HEK293 (cell line): ENCODE measurements at regions not wholly inside any gene's neighbourhood (a gene's known extent, or its start where the extent isn't known, plus 50 kb on each side); places are given as distances from the start of the nearest gene placed in this dataset.

Source experiments
- CTCF ChIA-PET: fragments of 350-600 bp; formaldehyde crosslinking; extraction: SDS; loops from one replicate; lab custom pipeline; 2021; ENCODE audit warnings: antibody characterized with exemption; lab: Yijun Ruan, JAX
- POLR2A ChIA-PET: fragments of 300-600 bp; formaldehyde crosslinking; extraction: SDS; loops from one replicate; lab custom pipeline; 2020; ENCODE audit warnings: antibody characterized with exemption, inconsistent platforms; lab: Yijun Ruan, JAX
- H3K27ac ChIP-seq: fragments of 200-500 bp; sonication (Bioruptor generic); 2 replicates; pipeline ENCODE4 v1.5.1; 2014; ENCODE audit warnings: low read depth, low read length, control low read depth, inconsistent platforms; ENCODE audit errors: extremely low read depth
- H3K36me3 ChIP-seq, 2 experiments: fragments of 200-500 bp in 1 of 2; sonication (Bioruptor generic) in 1 of 2; 1 replicate in 1 of 2; 2 replicates in 1 of 2; pipeline ENCODE4 v1.5.1; 2014 to 2017; ENCODE audit warnings: inconsistent platforms in 2 of 2, low read length in 2 of 2; ENCODE audit not compliant: control insufficient read depth in 2 of 2, insufficient read depth in 1 of 2
- H3K4me1 ChIP-seq: fragments of 200-500 bp; sonication (Bioruptor generic); 2 replicates; pipeline ENCODE4 v1.5.1; 2014; ENCODE audit warnings: mild to moderate bottlenecking, low read length, inconsistent platforms; ENCODE audit not compliant: control insufficient read depth, insufficient read depth
- H3K4me3 ChIP-seq: 2 replicates; pipeline ENCODE4 v1.5.1; 2011; ENCODE audit warnings: low read depth, mild to moderate bottlenecking, control low read depth, low read length, moderate library complexity
- H3K9me3 ChIP-seq: fragments of 200-500 bp; sonication (Bioruptor generic); 2 replicates; pipeline ENCODE4 v1.5.1; 2014; ENCODE audit warnings: low read depth, low read length, inconsistent platforms; ENCODE audit not compliant: control insufficient read depth, insufficient read depth
- IKZF3 ChIP-seq: fragments of 450-650 bp; IDR thresholded peaks from 2 replicates; pipeline ENCODE4 v1.5.0; 2018; ENCODE audit warnings: missing biosample characterization, mild to moderate bottlenecking, missing genetic modification characterization, moderate library complexity
- SALL2 ChIP-seq: fragments of 450-650 bp; formaldehyde crosslinking; IDR thresholded peaks from 2 replicates; pipeline ENCODE4 v1.5.0; 2017; ENCODE audit warnings: missing biosample characterization, mild to moderate bottlenecking, missing genetic modification characterization, borderline replicate concordance
- SP7 ChIP-seq: fragments of 450-650 bp; formaldehyde crosslinking; IDR thresholded peaks from 2 replicates; pipeline ENCODE4 v1.5.1; 2016; ENCODE audit warnings: missing biosample characterization, missing genetic modification characterization
- ZNF140 ChIP-seq: fragments of 450-650 bp; formaldehyde crosslinking; IDR thresholded peaks from 2 replicates; pipeline ENCODE4 v1.5.1; 2016; ENCODE audit warnings: missing biosample characterization, missing genetic modification characterization
- ZNF2 ChIP-seq: fragments of 450-650 bp; formaldehyde crosslinking; IDR thresholded peaks from 2 replicates; pipeline ENCODE4 v1.5.1; 2016; ENCODE audit warnings: missing biosample characterization, missing genetic modification characterization
- ZNF37A ChIP-seq: fragments of 450-650 bp; IDR thresholded peaks from 2 replicates; pipeline ENCODE4 v1.5.1; 2018; ENCODE audit warnings: missing biosample characterization, missing genetic modification characterization
- ZNF549 ChIP-seq: fragments of 450-650 bp; IDR thresholded peaks from 2 replicates; pipeline ENCODE4 v1.5.1; 2018; ENCODE audit warnings: missing biosample characterization, missing genetic modification characterization, mild to moderate bottlenecking, inconsistent platforms, moderate library complexity
- ZNF610 ChIP-seq: fragments of 450-650 bp; formaldehyde crosslinking; IDR thresholded peaks from 2 replicates; pipeline ENCODE4 v1.5.1; 2016; ENCODE audit warnings: missing biosample characterization, missing genetic modification characterization, borderline replicate concordance
- ZNF621 ChIP-seq: fragments of 450-650 bp; formaldehyde crosslinking; IDR thresholded peaks from 2 replicates; pipeline ENCODE4 v1.5.1; 2017; ENCODE audit warnings: missing biosample characterization, missing genetic modification characterization
- ZNF747 ChIP-seq: fragments of 450-650 bp; formaldehyde crosslinking; IDR thresholded peaks from 2 replicates; pipeline ENCODE4 v1.5.1; 2016; ENCODE audit warnings: missing biosample characterization, missing genetic modification characterization
- ZNF777 ChIP-seq: fragments of 450-650 bp; formaldehyde crosslinking; IDR thresholded peaks from 2 replicates; pipeline ENCODE4 v1.5.1; 2017; ENCODE audit warnings: missing biosample characterization, missing genetic modification characterization, borderline replicate concordance
- ZNF791 ChIP-seq: fragments of 450-650 bp; formaldehyde crosslinking; IDR thresholded peaks from 2 replicates; pipeline ENCODE4 v1.5.1; 2016; ENCODE audit warnings: missing biosample characterization, missing genetic modification characterization
- ZXDB ChIP-seq: fragments of 450-650 bp; formaldehyde crosslinking; IDR thresholded peaks from 2 replicates; pipeline ENCODE4 v1.5.1; 2016; ENCODE audit warnings: missing biosample characterization, missing genetic modification characterization
- TF ChIP-seq, protein P1 (sequence below): fragments of 450-650 bp; formaldehyde crosslinking; IDR thresholded peaks from 2 replicates; pipeline ENCODE4 v1.5.1; 2016; ENCODE audit warnings: missing biosample characterization, missing genetic modification characterization
- TF ChIP-seq, protein P2 (sequence below): fragments of 450-650 bp; formaldehyde crosslinking; IDR thresholded peaks from 2 replicates; pipeline ENCODE4 v1.5.1; 2016; ENCODE audit warnings: missing biosample characterization, missing genetic modification characterization, low read depth
- TF ChIP-seq, protein P3 (sequence below): fragments of 450-650 bp; formaldehyde crosslinking; IDR thresholded peaks from 2 replicates; pipeline ENCODE4 v1.5.1; 2016; ENCODE audit warnings: missing biosample characterization, missing genetic modification characterization
- TF ChIP-seq, protein P4 (sequence below): fragments of 450-650 bp; formaldehyde crosslinking; IDR thresholded peaks from 2 replicates; pipeline ENCODE4 v1.5.1; 2016; ENCODE audit warnings: missing biosample characterization, missing genetic modification characterization
- TF ChIP-seq, protein P5 (sequence below): fragments of 450-650 bp; formaldehyde crosslinking; IDR thresholded peaks from 2 replicates; pipeline ENCODE4 v1.5.1; 2017; ENCODE audit warnings: missing biosample characterization, missing genetic modification characterization

DNA sequence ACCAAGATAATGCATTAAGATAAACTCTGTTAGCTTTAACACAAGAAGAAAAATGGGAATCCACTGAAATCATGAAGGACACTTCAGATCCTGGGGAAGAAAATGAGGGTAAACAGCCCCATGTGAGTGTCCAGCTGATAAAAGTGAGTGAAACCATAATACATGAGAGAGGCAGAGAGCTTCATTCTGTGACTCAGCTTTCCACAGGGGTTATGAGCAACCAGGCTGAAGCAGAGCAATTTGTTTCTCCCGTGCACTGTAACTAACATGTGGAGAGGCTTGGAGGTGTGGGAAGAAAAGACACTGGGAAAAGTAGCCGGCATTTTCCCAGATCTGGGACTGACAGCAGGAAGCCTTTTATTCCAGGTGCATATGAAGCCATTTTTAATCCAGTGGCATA is 971.7 kb downstream of the ANKRD7 start (continued):
- no peak for TF ChIP-seq ZNF777 (tag by site-specific recombination)
- TF ChIP-seq, protein P1, sequence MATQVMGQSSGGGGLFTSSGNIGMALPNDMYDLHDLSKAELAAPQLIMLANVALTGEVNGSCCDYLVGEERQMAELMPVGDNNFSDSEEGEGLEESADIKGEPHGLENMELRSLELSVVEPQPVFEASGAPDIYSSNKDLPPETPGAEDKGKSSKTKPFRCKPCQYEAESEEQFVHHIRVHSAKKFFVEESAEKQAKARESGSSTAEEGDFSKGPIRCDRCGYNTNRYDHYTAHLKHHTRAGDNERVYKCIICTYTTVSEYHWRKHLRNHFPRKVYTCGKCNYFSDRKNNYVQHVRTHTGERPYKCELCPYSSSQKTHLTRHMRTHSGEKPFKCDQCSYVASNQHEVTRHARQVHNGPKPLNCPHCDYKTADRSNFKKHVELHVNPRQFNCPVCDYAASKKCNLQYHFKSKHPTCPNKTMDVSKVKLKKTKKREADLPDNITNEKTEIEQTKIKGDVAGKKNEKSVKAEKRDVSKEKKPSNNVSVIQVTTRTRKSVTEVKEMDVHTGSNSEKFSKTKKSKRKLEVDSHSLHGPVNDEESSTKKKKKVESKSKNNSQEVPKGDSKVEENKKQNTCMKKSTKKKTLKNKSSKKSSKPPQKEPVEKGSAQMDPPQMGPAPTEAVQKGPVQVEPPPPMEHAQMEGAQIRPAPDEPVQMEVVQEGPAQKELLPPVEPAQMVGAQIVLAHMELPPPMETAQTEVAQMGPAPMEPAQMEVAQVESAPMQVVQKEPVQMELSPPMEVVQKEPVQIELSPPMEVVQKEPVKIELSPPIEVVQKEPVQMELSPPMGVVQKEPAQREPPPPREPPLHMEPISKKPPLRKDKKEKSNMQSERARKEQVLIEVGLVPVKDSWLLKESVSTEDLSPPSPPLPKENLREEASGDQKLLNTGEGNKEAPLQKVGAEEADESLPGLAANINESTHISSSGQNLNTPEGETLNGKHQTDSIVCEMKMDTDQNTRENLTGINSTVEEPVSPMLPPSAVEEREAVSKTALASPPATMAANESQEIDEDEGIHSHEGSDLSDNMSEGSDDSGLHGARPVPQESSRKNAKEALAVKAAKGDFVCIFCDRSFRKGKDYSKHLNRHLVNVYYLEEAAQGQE (tag by site-specific recombination): no peak
- TF ChIP-seq, protein P2, sequence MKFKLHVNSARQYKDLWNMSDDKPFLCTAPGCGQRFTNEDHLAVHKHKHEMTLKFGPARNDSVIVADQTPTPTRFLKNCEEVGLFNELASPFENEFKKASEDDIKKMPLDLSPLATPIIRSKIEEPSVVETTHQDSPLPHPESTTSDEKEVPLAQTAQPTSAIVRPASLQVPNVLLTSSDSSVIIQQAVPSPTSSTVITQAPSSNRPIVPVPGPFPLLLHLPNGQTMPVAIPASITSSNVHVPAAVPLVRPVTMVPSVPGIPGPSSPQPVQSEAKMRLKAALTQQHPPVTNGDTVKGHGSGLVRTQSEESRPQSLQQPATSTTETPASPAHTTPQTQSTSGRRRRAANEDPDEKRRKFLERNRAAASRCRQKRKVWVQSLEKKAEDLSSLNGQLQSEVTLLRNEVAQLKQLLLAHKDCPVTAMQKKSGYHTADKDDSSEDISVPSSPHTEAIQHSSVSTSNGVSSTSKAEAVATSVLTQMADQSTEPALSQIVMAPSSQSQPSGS: no peak
- TF ChIP-seq, protein P3, sequence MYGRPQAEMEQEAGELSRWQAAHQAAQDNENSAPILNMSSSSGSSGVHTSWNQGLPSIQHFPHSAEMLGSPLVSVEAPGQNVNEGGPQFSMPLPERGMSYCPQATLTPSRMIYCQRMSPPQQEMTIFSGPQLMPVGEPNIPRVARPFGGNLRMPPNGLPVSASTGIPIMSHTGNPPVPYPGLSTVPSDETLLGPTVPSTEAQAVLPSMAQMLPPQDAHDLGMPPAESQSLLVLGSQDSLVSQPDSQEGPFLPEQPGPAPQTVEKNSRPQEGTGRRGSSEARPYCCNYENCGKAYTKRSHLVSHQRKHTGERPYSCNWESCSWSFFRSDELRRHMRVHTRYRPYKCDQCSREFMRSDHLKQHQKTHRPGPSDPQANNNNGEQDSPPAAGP (tag by site-specific recombination): no peak

DNA sequence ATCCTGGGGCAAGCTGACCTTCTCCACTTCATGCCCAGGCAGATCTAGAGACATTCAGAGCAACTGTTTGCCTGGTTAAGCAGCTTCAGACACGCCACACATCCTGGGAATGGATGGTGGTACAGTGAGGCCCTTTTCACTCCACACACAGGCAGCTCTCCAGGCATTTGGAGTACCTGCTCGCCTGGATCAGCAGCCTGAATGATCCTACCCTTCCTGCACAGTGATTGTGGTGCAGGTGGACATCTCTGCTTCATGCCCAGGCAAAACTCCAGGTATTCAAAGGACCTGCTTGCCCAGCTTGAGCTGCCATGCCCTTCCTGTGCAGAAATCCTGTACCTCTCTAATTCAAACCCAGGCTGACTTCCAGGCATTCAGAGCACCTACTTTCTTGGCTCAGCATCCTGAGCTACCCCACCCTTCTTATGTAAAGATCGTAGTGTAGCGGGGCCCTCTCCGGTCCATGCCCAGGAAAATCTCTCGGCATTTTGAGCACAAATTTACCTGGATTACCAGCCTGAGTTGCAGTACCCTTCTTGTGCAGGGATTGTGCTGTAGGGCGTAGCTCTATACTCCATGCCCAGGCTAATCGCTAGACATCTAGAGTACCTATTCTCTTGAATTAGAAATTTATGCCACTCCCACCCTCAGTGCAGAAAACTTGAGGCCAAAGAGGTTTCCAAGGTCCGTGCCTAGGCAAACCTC is 972.8 kb downstream of the ANKRD7 start:
- H3K4me1 ChIP-seq: no peaks in the 10 kb centered on the region
- ChIA-PET CTCF (interaction anchor here (0.6 to 2.6 kb wide), 11 partner anchors 9 to 862 kb away, joined by 3 to 10 read pairs (median 3); no protein-coding TSS in a partner anchor), POLR2A (no interaction called here)
- no peaks in the 10 kb centered on the region for H3K36me3 ChIP-seq
- no peaks in the 10 kb centered on the region for H3K9me3 ChIP-seq
- H3K4me3 ChIP-seq: no peak overlapping the region
- H3K27ac ChIP-seq: no peak overlapping the region
- no peak for TF ChIP-seq SP7 (tag by site-specific recombination)
- no peak for TF ChIP-seq ZNF747 (tag by site-specific recombination)

DNA sequence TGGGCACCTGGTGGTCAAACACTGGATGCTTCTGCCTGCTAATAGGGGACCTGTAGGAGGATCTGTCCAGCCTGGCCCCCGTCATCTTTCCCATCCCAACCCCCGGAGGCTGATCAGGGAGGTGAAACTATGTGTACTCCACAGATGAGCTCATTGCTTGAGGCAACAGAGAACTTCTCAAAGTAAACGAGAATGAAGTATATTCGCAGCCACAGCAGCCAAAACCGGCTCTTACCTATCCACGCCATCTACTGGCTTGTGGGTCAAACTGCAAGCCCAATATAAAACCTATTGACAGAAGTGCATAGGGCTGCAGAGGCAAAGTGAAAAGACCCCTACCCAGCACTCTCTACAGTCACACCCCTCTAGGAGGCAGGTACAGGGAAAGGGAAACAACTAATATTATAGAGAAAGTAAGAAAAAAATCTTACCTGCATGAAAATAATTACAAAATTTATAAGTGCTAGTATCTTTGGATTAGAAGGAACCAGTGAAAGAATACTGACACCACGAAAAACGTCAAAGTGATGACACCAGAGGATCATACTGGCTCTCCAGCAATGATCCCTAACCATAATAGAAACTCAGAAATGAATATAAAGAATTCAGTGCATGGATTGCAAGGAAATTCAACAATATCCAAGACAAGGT is 973.5 kb downstream of the ANKRD7 start:
- ChIA-PET POLR2A (no interaction called here), CTCF (interaction anchor here (0.6 to 2.6 kb wide), 12 partner anchors 10 to 863 kb away, joined by 3 to 10 read pairs (median 3); no protein-coding TSS in a partner anchor)
- no peak overlapping the region for H3K4me3 ChIP-seq
- H3K27ac ChIP-seq: no peak overlapping the region
- H3K4me1 ChIP-seq: no peaks in the 10 kb centered on the region
- H3K9me3 ChIP-seq: no peaks in the 10 kb centered on the region
- H3K36me3 ChIP-seq: no peaks in the 10 kb centered on the region
- TF ChIP-seq ZXDB (tag by site-specific recombination) (no peak), ZNF2 (tag by site-specific recombination) (no peak), ZNF791 (tag by site-specific recombination) (no peak), ZNF610 (tag by site-specific recombination) (no peak), ZNF140 (no peak), ZNF621 (no peak), ZNF549 (tag by site-specific recombination) (no peak), SALL2 (tag by site-specific recombination) (no peak), IKZF3 (tag by site-specific recombination) (no peak), ZNF37A (tag by site-specific recombination) (no peak)
- TF ChIP-seq, protein P4, sequence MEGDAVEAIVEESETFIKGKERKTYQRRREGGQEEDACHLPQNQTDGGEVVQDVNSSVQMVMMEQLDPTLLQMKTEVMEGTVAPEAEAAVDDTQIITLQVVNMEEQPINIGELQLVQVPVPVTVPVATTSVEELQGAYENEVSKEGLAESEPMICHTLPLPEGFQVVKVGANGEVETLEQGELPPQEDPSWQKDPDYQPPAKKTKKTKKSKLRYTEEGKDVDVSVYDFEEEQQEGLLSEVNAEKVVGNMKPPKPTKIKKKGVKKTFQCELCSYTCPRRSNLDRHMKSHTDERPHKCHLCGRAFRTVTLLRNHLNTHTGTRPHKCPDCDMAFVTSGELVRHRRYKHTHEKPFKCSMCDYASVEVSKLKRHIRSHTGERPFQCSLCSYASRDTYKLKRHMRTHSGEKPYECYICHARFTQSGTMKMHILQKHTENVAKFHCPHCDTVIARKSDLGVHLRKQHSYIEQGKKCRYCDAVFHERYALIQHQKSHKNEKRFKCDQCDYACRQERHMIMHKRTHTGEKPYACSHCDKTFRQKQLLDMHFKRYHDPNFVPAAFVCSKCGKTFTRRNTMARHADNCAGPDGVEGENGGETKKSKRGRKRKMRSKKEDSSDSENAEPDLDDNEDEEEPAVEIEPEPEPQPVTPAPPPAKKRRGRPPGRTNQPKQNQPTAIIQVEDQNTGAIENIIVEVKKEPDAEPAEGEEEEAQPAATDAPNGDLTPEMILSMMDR (tag by site-specific recombination): peak; percentile 41; the same call in 1 of the 2 replicates
- TF ChIP-seq, protein P1 (tag by site-specific recombination): 0 out of 2 replicates have a peak, but pooled peaks have one; percentile 14
- TF ChIP-seq, protein P5, sequence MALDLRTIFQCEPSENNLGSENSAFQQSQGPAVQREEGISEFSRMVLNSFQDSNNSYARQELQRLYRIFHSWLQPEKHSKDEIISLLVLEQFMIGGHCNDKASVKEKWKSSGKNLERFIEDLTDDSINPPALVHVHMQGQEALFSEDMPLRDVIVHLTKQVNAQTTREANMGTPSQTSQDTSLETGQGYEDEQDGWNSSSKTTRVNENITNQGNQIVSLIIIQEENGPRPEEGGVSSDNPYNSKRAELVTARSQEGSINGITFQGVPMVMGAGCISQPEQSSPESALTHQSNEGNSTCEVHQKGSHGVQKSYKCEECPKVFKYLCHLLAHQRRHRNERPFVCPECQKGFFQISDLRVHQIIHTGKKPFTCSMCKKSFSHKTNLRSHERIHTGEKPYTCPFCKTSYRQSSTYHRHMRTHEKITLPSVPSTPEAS (tag by site-specific recombination): no peak
